ENCODE measurements at regions not wholly inside any gene's neighbourhood (a gene's known extent, or its start where the extent isn't known, plus 50 kb on each side); places are given as distances from the start of the nearest gene placed in this dataset.

- no peak for TF ChIP-seq ZC3H10 (CRISPR knock-in tag; IDR thresholded peaks at IDR 0.05)
- TF ChIP-seq GLIS3 (CRISPR knock-in tag; IDR thresholded peaks at IDR 0.05), result no peak
- TF ChIP-seq ZNF565 (CRISPR knock-in tag; conservative IDR thresholded peaks at IDR 0.05; ENCODE audit: low read depth), result no peak
- no peak for TF ChIP-seq TCF4 (CRISPR knock-in tag; IDR thresholded peaks at IDR 0.05; ENCODE audit: borderline replicate concordance)
- TF ChIP-seq ARNTL (CRISPR knock-in tag; IDR thresholded peaks at IDR 0.05; ENCODE audit: borderline replicate concordance, low read depth), result no peak
- TF ChIP-seq BACH2 (CRISPR knock-in tag; IDR thresholded peaks at IDR 0.05; ENCODE audit: borderline replicate concordance), result no peak
- TF ChIP-seq SNAI2 (CRISPR knock-in tag; IDR thresholded peaks at IDR 0.05), result no peak
- TF ChIP-seq CREB5 (CRISPR knock-in tag; IDR thresholded peaks at IDR 0.05; ENCODE audit: low read depth), result no peak
- TF ChIP-seq POU6F1 (CRISPR knock-in tag; IDR thresholded peaks at IDR 0.05; ENCODE audit: borderline replicate concordance, low read depth), result no peak
- no peak for TF ChIP-seq ZNF70 (CRISPR knock-in tag; IDR thresholded peaks at IDR 0.05)
- TF ChIP-seq PATZ1 (CRISPR knock-in tag; IDR thresholded peaks at IDR 0.05; ENCODE audit: borderline replicate concordance), result no peak
- no peak for TF ChIP-seq ISL1 (CRISPR knock-in tag; IDR thresholded peaks at IDR 0.05)
- no peak for TF ChIP-seq ZFP30 (CRISPR knock-in tag; IDR thresholded peaks at IDR 0.05)
- no peak for TF ChIP-seq CSDC2 (CRISPR knock-in tag; IDR thresholded peaks at IDR 0.05)
- TF ChIP-seq RARB (CRISPR knock-in tag; IDR thresholded peaks at IDR 0.05), result no peak
- TF ChIP-seq PPARA (CRISPR knock-in tag; IDR thresholded peaks at IDR 0.05; ENCODE audit: borderline replicate concordance), result no peak
- TF ChIP-seq CSRNP3 (CRISPR knock-in tag; IDR thresholded peaks at IDR 0.05), result no peak
- no peak for TF ChIP-seq ZNF8 (CRISPR knock-in tag; IDR thresholded peaks at IDR 0.05)
- no peak for TF ChIP-seq OSR1 (CRISPR knock-in tag; IDR thresholded peaks at IDR 0.05)
- ATAC-seq, result peak; percentile 97
These were observed 485.6 kb downstream of the ZSWIM6 start for GRCh38 chr5:61817472-61818326.

GRCh38 chr5:61820836-61821235 is 485.2 kb upstream of the KIF2A start:
- ATAC-seq, result no peak
- TF ChIP-seq ZFP3 (CRISPR knock-in tag; IDR thresholded peaks at IDR 0.05) (no peak), RARB (CRISPR knock-in tag; IDR thresholded peaks at IDR 0.05) (no peak), OSR1 (CRISPR knock-in tag; IDR thresholded peaks at IDR 0.05) (no peak), TOX (CRISPR knock-in tag; IDR thresholded peaks at IDR 0.05; ENCODE audit: borderline replicate concordance) (no peak), TSHZ2 (CRISPR knock-in tag; IDR thresholded peaks at IDR 0.05) (no peak), CSRNP3 (CRISPR knock-in tag; IDR thresholded peaks at IDR 0.05) (no peak), GLIS3 (CRISPR knock-in tag; IDR thresholded peaks at IDR 0.05) (no peak)
